ENCODE measurements at regions not wholly inside any gene's neighbourhood (a gene's known extent, or its start where the extent isn't known, plus 50 kb on each side); places are given as distances from the start of the nearest gene placed in this dataset.

- no peak for TF ChIP-seq CTCF (IDR thresholded peaks at IDR 0.05)
- no peak for TF ChIP-seq EZH2phosphoT487 (IDR thresholded peaks at IDR 0.05; ENCODE audit: borderline replicate concordance, low read depth)
- no peak for TF ChIP-seq RCOR1 (IDR thresholded peaks at IDR 0.05; ENCODE audit: low read length)
- no peak for TF ChIP-seq POLR2AphosphoS5 (IDR thresholded peaks at IDR 0.05; ENCODE audit: low read depth, low read length)
- TF ChIP-seq REST (IDR thresholded peaks at IDR 0.05; ENCODE audit: low read depth, low read length), result no peak
- no peak for TF ChIP-seq PBX3 (IDR thresholded peaks at IDR 0.05)
- TF ChIP-seq TAF1 (IDR thresholded peaks at IDR 0.05; ENCODE audit: borderline replicate concordance, low read depth, low read length), result no peak
- TF ChIP-seq TEAD4 (IDR thresholded peaks at IDR 0.05; ENCODE audit: borderline replicate concordance, insufficient read depth), result no peak
- no peak for TF ChIP-seq MEF2A (IDR thresholded peaks at IDR 0.05; ENCODE audit: borderline replicate concordance, low read depth)
- no peak for TF ChIP-seq EP300 (IDR thresholded peaks at IDR 0.05; ENCODE audit: borderline replicate concordance in 1 of 2, low read depth in 1 of 2, low read length in 1 of 2)
These were observed 102.6 kb upstream of the TENT5D start for GRCh38 chrX:80317646-80318045.

All from SK-N-SH (cell line).